Kidney glomerular epithelial cell (primary cell): ENCODE measurements at regions not wholly inside any gene's neighbourhood (a gene's known extent, or its start where the extent isn't known, plus 50 kb on each side); places are given as distances from the start of the nearest gene placed in this dataset.

ENCODE experiments used
- DNase-seq: peaks from one replicate; lab custom pipeline; 2025; lab: John Stamatoyannopoulos, UW

DNA sequence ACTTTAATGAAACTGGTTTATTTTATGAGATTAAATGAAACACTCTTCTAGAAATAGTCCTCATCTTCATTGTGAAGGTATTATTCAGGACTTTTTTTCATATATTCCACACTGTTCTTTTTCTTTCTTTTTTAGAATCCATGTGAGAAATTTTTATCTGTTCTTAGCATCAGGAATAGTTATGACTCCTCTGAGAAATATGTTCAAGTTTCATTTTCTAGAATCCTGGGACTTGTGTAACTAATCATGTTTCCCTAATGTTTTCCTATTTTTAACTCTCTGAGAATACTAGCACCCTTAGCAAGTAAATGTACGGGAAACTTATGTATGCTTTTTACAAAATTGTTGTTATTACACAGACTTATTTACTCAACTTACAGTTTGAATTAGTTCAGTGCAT, 407.8 kb downstream of the CBLN4 start:
- no peak for DNase-seq

DNA sequence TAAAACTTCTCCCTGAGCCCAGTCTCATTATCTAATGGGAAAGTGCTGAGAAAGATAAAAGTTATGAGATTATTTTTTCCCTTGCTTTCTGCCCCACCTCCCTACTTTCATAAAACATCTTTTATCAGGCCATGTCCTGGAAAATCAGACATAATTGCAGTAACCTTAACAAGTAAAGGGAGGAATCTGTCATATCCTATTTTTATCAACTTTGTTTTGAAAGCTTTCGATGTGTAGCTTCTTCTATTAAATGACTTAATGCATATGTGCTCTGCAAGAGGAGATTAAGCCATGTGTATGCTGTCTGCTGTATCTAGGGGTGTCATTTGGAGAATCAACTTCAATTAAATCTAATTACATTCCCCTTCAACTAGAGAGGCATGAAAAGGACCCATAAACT, 408.9 kb downstream of the CBLN4 start:
- no peak for DNase-seq

DNA sequence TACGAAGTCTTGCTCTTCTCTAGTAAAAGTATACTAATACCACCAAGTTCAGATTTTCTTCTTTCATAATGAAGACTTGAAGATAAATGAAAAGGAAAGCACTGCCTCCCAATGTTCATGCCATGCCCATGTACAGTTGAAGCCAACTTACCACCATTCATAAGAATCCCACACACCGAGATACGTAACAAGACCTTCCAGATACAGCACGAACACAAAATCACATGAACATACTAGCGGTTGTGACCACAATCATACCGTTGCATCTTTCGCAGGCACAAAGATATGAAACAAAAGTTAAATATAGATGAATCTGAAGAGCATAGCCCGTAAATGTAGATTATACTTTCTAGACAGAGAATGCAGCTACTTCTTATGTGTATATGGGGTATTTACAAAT, 412.5 kb downstream of the CBLN4 start:
- no peak for DNase-seq

DNA sequence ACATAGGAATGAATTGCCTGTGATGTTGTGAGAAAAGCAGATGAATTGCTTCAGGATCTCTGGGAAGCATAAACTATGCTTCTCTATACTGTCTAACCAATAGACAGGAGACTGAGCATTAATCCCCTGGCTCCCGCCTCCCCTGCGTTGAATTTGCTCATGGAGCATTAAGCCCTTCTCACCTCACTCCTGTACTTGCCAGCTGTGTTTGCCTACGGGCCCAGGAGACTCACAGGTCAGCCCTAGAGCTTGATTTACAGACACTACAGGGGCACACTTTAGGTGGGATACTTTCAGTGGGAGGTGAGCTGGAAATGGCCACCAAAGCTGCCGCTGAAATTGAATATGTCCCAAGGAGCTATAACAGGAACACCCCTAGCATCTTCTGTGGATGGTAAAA, 418.7 kb downstream of the CBLN4 start:
- DNase-seq = no peak

DNA sequence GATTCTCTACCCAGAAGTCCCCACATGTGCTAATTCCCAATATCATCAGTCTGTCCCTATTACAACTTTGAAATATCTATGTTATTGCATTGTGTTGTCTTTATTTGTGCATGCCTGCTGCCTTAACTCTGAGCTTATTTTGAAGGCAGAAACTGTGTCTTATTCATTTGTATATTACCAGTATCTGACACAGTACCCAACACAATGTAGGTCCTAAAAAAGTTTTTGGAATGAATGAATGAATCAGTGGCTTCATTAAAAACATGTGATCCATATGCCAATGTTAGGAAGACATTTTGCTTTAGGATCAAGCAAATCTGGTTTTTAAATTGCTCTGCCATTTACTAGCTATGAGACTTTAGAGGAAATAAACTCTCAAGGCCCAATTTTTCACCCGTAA, 420.4 kb downstream of the CBLN4 start:
- no peak for DNase-seq

DNA sequence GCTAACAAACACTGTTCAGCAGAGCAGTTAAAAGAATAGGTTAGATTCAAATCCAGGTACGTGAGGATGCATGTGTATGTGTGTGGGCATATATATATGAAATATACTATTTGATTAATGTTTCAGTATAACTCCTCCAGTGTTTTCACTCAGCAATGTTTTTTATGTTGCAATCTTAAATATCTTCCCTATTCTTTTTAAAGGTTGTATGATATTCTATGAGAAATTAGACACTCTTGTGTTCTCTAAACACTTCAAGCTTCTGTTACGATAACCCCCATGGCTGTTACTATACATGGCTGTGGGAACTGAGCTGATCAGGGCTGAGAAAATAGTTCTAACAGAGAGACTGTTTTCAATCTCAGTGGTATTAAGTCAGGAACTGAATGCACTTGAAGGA, 421.0 kb downstream of the CBLN4 start:
- DNase-seq = no peak

DNA sequence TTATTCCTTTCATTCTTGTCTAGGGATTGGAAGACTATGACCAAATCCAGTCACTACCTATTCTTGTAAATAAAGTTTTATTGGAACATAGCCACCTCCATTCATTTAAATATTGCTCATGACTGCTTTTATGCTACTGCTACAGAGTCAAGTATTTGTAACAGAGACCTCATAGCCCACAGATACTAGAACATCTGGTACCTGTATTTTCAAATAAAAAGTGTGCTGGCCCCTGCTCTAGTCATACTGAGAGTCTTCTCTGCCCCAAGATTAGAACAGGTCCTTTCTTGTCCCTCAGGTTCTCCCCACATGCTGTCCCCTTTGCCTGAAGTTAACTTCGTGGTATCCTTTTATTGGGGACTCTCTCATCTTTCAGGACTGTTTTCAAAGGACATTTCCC, 422.3 kb downstream of the CBLN4 start:
- no peak for DNase-seq

DNA sequence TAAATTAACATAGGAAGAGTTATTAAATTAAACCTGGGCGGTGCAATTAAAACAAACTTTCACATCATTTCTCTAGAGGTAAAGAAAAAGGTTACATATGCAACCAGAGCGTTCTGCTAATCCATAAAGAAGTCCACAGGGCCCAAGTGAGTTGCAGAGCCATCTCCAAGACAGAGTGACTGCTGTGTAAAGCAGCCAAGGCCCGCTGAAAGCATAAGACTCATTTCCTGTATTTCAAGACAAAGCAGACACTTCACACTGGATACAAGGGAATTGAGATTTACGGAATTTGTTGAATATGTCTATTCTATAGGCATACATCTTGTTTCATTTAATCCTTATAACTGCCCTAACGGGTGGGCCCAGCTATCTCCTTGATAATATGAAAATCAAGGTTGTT, 422.8 kb downstream of the CBLN4 start:
- DNase-seq = no peak

DNA sequence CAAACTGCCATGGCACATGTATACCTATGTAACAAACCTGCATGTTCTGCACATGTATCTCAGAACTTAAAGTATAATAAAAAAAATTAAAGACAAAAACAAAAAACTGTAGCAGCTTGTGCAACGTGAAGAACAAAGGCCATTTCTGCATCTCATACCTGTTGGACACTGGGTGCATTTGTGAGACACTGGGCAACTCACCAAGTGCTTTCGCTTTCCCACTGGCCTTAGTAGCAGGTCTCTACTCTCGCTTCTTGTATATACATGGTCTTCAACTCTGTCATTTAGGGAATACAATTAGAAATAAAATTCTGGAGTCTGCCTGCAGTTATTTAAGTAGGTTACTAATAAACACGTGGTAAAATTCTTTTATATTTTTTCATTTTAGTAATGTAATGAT, 423.8 kb downstream of the CBLN4 start:
- DNase-seq = no peak

DNA sequence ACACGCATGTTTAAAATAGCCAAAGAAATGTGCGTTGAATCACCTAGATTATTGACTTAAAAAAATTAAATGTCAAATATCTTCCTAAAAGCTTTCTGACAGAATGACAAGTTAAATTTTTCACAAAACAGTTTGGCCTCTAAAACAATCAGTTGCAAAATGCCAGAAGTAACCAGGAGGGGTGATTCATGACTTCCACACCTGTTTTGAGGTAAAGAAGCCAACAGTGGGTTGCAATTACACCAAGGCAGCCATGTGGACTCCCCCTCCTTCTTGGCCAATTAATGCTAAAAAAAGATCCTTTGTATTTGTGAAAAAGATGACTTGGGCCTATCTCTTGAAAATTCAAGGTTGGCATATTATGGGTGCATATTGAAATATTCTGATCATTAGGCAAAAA, 424.8 kb downstream of the CBLN4 start:
- DNase-seq = no peak

DNA sequence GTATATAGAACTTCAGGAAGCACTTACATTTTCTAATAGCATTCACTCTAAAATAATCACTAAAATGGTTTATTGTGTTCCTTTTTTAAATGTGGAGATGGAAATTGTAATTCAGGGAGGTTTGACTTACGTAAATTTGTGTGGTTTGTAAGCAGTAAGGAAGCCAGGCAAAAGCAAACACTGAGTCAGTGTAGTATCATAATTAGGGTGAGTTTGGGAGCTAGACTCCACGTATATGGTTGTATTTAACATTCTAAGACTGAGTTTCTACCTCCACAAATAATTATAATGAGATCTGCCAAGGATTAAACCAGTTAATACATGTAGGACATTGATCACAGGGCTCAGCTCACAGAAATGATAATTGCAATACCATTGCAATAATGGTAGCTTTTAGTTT, 425.5 kb downstream of the CBLN4 start:
- DNase-seq = no peak

DNA sequence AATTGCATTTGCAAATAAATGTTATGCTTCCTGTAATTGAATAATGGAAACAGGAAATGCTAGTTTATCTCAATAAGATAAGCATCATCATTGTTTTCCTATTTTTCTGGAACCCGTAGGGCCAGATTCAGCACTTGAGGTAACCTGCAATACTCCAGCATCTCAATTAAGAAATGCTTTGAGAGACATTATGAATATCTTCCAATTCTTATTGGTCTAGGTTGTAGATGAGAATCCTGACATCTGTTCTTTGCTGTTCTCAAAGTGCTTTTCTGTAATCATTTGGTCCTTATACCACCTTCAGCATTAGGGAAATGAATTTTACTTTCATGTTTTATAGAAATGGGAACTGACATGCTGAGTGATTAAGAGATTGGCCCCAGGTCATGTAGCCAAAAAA, 428.3 kb downstream of the CBLN4 start:
- no peak for DNase-seq

DNA sequence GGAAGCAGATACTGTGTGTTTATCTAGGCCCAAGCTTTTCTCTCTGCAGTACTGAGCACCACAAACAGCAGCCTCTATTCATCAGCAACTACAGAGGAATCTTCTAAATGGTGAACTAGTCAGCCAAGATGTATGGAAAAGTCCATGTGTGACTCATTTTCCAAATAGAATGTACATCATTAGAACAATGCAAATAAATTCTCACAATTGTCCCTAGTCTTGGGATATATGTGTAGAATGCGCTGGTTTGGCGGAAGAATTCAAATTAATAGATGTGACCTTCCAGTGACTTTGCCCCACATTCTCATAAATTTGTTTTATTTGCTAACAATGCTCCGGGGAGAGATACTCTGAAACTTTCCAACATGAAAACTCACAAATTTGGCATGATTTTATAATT, 436.2 kb downstream of the CBLN4 start:
- DNase-seq = no peak

DNA sequence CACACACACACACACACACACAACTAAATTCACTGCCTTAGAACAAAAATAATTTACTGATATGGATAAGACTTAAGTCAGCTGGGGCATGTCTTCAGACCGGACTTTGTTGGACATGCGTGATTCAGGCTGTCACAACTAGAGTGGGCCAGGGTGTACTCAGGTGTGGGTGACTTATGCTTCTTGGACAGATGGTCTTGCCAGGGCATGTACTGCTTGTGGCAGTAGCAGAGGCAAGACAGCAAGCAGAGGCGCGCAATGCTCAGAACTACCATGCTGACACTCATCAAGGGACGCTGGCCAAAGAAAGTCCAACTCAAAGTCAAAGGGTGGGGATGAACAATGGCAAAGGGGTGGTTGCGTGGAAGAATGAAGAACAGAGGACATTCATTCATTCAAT, 437.5 kb downstream of the CBLN4 start:
- DNase-seq = no peak

DNA sequence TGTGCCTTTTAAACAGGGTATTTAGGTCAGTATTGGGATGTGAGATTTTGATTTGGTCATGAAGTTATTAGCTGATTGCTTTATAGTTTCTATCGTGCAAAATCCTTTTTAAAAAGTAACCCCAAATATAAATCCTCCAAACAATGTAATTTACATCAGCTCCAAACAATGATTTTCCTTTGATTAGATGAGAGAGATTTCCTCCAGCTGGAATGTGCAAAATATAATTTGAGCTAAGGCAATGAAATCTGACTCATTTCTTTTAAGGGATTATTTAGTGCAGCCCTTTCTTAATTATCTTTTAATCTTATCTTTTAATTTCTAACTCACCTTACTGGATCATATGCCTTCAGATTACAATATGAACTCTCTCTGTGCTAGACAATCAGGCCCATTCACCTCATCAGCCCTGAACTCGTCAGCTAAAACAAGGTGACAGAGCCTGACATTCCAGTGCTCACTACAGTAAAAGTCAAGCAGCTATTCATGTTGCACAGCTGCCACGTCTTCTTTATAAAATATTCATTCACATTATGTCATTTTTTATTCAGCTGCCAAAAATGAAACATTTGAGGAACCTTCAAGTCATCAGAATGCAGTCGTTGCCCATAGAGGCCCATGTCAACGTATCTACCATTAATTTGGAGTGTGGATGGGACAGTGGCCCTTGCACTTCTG, 440.1 kb downstream of the CBLN4 start:
- DNase-seq = no peak

DNA sequence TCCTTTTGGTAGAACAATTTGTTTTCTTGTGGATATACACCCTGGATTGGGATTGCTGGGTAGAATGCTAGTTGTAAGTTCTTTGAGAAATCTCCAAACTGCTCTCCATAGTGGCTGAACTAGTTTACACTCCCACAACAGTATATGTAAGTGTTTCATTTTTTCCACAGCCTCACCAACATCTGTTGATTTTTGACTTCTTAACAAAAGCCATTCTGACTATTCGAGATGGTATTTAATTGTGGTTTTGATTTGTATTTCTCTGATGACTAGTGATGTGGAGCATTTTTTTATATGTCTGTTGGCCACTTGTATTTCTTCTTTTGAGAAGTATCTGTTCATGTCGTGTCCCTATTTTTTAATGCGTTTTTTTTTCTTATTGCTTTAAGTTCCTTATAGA, 444.1 kb downstream of the CBLN4 start:
- DNase-seq = no peak

DNA sequence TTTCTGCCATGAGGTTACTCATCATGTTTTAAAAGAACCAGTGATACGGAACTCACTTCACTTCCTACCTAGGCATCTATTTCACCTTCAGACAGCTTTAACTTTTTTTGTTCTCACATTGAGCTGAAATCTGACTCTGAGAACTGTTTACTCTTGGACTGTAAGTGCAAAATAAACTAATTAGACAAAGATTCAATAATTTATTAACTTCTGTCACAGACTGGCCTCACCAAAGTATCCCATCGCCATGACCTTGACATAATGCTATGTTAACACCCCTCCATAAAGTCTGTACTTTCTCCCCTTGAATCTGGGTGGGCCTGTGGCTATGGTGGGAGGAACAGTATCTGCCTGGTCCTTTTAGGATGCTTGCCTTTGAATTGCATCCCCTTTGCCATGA, 448.1 kb downstream of the CBLN4 start:
- no peak for DNase-seq

DNA sequence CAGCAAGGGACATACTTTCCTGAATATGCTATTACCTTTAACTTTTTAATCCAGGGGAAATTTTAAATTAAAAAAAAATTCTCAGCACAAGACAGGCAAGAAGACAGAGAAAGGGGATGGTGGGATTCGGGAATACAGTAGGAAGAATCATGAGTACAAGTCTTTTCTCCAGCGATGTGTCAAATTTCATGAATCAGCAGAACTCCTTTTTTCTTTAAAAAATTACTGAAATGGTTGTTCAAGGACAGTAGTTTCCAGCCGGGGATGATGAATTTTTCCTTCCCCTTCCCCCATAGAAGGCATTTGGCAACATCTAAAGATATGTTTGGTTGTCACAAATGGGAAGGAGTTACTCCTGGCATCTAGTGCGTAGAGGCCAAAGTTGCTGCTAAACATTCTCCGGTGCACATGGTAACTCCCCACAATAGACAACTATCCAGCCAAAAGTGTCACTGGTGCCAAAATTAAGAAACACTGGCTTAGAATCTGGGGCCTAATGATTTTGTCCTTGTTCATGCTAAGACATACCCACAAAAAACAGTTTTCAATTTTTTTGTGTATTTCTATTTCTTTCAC, 450.2 kb downstream of the CBLN4 start:
- DNase-seq = no peak

DNA sequence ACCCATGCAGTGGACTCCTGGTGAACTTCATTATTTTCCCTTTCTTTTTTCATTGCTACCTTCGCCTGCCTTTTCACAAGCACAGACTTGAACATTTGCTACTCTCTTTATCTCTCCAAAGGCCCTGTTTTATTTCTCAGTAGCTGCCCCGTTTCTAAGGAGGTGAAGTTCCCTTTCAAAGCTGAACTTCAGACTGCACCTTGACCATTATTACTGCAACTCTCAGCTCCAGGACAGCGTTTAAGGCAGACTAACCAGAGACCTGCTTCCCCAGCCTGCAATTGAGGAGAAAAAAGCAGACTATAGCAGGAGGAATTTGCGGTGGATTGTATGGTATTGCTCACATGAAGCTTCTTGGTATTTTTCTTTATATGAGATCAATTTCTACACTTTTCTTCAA, 460.7 kb downstream of the CBLN4 start:
- no peak for DNase-seq

DNA sequence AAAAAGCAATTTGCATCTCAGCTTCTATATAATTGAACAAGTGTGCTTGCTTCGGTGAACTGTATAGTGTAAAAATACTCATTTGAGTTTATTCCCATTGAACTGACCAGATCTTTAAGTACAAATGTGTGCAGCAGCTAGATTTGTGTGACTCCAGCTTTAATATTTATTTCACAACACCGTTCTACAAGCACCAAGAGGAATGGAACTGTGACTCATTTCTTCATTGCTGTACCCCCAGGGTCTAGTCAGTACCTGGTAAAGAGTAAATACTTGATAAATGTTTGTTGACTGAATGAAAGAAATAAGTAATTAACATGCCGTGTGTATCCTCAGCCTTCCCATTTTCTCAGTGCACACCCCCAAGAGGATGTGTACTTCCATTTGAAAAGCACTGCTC, 464.8 kb downstream of the CBLN4 start:
- no peak for DNase-seq

DNA sequence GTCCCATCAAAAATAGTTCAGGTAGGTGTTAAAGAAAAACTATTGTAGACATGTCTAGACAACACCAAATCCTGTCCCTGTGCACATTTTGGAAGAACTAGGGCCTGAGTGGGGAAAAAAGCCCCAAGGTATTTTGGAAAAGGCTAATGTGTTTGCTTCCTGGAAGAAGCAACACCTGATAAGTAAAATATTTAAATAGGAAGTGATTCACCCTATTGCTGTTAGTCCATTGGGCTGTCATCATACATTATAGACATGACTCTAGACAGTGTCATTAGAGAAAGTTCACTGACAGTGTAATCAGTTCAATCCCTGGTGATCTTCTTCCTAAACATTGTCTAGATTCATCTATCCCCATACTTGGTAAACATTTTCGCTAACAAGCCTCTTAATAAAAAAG, 465.3 kb downstream of the CBLN4 start:
- DNase-seq = no peak

DNA sequence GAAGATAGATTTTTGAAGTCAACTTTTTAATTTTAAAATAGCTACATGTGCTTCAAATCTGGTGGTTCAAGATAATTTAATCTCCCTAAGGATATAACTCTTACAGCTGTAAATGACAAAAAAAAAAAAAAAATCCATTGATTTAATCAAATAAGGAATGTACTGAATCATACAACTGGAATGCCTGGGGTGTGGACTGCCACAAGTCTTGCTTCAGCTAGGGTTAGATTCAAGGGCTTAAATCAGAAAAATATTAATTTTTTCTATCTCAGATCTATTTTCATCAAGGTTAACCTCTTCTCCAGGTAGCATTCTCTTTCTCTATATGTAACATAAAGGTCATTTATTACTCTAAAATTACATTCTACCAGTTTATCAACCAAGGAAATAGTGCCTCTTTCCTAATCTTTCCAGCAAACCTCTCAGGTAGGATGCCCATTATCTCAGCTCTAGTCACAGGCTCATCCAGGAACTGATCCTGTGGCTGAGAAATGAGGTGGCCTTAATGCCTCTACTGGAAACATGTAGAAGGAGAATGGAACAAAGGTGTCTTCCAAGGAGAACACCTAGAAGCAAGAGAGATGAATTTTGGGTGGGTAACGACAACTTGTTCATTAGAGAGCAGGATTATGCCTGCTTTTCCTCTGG, 466.9 kb downstream of the CBLN4 start:
- peak; percentile 18 for DNase-seq

DNA sequence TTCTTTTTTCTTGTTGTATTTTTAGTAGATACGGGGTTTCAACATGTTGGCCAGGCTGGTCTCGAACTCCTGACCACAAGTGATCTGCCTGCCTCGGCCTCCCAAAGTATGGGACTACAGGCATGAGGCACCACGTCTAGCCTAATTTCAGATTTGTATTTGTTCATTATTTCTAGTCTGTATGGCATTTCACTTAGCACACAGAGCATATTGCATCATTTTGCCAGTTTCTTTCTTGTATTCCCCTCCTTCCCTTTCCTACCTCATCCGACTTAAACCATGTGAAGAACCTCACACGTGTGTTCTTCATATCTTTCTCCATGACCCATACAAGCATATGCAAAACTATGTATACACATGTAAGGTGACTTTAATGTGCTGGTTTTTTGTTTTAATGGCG, 470.0 kb downstream of the CBLN4 start:
- DNase-seq = no peak

DNA sequence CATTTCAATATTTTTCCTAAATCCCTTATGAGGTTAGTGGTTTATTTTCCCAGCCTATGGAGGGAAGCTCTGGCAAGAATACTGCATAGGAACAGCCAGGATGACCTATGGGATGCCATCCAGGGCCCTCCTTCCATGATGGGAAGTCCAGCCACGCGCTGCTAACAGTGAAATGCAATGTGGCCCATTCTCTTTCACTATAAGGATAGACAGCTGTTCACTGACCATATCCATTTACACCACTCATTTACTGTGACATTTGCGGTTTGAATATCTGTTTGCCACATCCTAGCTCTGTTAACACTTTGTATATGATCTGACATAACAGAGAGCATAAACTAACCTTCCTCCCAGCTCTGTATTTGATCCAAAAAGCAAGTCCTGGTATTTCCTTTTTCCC, 471.7 kb downstream of the CBLN4 start:
- no peak for DNase-seq
